GM21360 (cell line): ENCODE measurements at regions not wholly inside any gene's neighbourhood (a gene's known extent, or its start where the extent isn't known, plus 50 kb on each side); places are given as distances from the start of the nearest gene placed in this dataset.
"Not testable (repeated sequence)": the region's sequence is repeated elsewhere in the genome, so short reads cannot be mapped to it uniquely, and the experiment has no call there.

Experiments
- ATAC-seq: cut with Tn5 transposase; IDR thresholded peaks from one replicate; pipeline ENCODE4 v1.9.1; 2021; ENCODE audit warnings: mild to moderate bottlenecking, moderate library complexity; ENCODE audit not compliant: unreplicated experiment

GRCh38 chrX:13478740-13479451, 90.5 kb upstream of the EGFL6 start:
- ATAC-seq = no peak

DNA sequence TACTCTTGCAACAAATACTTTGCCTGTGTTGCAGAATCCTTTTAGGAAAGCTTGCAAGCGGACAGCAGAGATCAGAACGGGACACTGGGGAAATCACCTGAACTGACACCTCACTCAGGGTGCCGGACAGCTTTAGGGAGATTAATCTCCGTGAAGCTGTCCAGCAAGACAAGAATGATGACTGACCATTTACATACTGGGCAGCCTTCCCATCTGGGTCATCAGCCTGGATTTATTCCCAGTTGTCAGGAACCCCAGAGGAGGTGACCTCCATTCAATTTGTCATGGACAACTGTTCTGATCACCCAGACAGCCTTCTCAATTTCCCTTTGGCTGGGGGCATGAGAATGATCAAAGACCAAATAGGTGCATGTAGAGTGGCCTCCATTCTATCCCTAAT, 93.0 kb upstream of the EGFL6 start:
- ATAC-seq = no peak

DNA sequence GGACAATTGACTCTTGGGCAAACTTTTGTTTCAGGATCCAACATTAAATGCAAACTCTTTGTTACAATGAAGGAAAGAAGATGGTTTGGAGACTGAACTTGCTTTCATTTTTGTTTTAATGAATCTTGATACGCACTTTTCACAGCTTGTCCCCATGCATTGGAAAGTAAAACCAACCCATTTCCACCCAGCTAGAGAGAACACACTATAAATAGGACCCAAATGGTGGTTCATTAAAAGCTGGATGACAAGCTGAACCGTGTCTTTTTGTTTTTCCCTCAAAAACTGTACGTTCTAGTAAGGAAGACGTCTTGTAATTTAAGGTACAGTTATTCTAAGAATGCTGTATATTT, 95.3 kb upstream of the EGFL6 start:
- peak; percentile 47 for ATAC-seq

DNA sequence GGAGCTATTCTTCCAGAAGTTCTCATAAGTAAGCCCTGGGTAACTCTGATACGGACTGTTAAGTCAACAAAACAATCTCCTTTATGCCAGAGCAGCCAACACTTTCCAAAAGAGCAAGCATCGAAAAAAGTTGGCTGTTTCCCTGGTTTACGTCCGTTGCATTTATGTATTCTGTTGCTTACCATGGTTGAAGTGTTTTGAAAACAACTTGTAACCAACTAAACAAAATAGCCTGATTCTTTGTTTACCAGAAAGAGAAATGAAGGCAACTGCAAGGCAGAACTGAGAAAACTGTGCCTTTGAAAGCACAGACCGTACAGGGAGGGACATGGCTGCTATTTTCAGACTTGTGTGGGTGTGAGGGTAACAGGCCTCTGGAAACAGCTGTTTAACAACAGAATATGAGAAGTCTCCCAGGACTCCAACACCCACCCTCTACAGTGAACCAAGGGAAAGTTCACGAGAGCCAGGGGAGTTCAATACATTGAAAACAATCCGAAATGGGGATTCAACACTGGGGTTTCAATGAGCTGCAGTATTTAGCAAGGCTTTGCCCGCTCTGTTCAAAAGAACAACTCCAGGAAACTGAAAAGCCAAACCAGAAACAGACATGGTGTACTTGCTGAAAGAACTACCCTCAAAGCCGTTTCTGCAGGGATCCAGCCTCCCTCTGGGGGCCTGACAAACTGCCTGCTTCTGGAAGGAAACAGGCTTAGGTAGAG, 95.8 kb upstream of the EGFL6 start:
- peak; percentile 86 for ATAC-seq

GRCh38 chrX:13472975-13473374, 96.4 kb upstream of the EGFL6 start:
- ATAC-seq = no peak

GRCh38 chrX:13471269-13471668, 98.1 kb upstream of the EGFL6 start:
- no peak for ATAC-seq

GRCh38 chrX:13470685-13470977, 98.8 kb upstream of the EGFL6 start:
- ATAC-seq = no peak

DNA sequence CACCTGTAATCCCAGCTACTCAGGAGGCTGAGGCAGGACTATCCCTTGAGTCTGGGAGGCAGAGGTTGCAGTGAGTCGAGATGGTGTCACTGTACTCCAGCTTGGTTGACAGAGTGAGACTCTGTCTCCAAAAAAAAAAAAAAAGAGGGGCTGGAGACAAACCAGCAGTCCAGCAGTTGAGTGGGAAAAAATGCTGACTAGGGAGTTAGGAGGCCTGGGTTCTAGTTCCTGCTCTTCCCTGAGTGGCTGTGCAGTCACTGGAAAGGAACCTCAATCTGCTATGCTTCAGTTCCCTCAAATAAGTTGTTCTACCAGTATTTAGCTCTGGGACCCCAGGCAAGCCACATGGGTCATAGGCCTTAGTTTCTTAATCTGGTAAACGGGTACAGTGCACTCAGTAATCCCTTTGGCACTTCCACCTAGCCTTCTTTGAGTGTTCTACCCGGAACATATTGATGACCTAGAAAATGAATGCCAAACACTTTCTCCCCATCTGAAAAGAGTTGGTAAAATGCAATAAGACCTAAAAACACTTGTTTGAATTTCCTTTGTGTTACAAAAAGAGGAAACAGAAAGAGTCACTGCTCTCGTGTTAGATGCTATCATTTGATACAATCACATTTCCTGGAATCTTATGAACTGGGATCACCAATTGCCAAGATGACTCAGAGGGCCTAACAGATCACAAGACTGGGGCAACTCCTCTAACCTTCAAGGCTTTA, 99.3 kb upstream of the EGFL6 start:
- ATAC-seq = no peak

GRCh38 chrX:13468096-13468495, 101.3 kb upstream of the EGFL6 start:
- ATAC-seq = no peak

GRCh38 chrX:13467243-13467642, 102.2 kb upstream of the EGFL6 start:
- no peak for ATAC-seq

- no peak for ATAC-seq
These were observed 104.7 kb upstream of the EGFL6 start for GRCh38 chrX:13464599-13465275.

- ATAC-seq = no peak
These were observed 105.8 kb upstream of the EGFL6 start for GRCh38 chrX:13463608-13464007.

GRCh38 chrX:13452283-13452682, 117.1 kb upstream of the EGFL6 start:
- no peak for ATAC-seq

- no peak for ATAC-seq
These were observed 120.0 kb upstream of the EGFL6 start for GRCh38 chrX:13449441-13449840.

- ATAC-seq = no peak
These were observed 120.5 kb upstream of the EGFL6 start for GRCh38 chrX:13448941-13449340.

DNA sequence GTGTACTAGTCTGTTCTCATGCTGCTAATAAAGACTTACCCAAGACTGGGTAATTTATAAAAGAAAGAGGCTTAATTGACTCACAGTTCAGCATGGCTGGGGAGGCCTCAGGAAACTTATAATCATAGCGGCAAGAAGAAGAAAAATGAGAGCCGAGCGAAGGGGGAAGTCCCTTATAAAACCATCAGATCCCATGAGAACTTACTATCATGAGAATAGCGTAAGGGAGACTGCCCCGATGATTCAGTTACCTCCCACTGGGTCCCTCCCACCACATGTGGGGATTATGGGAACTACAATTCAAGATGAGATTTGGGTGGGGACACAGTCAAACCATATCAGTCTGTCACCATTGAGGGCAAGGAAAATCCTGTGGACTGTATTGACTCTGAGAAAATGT, 121.8 kb upstream of the ATXN3L start:
- not testable (repeated sequence) for ATAC-seq

DNA sequence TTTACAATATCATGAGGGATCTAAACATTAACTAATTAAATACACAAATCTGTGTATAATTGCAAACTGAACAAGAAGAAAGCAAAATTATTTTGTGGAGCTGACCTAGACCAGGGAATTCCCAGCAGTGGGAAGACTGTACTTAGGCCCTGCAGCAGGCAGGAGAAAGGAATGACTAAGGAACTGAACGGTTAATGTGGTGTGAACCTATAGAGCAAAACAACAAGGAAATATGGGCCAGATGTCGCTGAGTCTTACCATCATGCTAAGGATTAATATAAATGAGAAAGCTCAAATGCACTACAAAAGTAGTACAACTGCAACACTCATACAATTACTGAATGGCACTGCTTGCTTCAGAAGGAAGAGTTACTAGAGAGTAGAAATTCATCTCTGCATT, 120.3 kb upstream of the ATXN3L start:
- ATAC-seq = no peak

DNA sequence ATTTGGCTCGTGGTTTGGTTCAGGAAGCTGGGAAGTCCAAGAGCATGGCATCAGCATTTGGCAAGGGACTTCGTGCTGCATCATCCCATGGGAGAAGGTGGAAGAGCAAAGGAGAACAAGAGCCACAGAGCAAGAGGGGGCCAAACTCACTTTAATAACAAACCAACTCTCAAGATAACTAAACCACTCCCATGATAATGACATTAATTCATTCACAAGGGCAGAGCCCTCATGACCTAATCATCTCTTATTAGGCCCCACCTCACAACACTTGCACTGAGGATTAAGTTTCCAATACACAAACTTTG, 113.4 kb upstream of the ATXN3L start:
- ATAC-seq = no peak

DNA sequence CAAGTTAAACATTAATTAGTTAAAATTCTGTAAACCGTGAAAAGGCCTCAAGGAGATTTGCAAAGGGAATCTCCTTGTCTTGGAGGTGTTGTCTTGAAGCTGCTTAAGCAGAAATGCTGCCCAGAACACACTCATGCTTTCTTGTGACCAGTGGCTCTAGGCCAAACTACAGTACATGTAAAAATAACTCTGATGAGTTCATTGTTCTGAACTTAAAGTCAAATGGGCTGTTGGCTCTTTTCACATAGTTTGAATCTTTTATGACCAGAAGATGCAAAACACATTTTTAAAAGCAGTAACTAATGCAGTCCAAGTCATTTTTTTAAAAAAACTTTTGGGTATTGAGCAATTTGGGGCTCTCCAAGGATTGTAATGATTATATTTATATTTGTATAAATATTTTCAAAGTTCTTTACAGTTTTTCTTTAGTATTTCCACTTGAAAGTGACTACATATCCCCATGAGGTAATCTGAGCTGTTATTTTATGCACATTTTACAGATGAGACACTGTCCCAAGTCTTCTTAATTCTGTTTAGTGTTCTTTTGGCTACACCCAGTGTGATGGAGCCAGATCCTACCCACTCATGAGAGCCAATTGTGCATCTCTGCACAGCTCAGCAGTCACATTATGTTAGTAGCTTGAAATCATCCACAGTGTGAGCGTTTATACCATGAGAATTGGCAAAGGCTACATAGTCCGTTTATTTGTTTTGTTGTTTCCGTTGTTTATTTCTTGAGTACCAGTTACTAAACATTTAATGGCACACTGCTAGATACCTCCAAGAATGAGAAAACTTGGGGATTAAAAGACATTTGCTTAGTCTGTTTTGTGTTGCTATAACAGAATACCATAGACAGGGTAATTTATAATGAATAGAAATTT, 112.8 kb upstream of the ATXN3L start:
- ATAC-seq = no peak

DNA sequence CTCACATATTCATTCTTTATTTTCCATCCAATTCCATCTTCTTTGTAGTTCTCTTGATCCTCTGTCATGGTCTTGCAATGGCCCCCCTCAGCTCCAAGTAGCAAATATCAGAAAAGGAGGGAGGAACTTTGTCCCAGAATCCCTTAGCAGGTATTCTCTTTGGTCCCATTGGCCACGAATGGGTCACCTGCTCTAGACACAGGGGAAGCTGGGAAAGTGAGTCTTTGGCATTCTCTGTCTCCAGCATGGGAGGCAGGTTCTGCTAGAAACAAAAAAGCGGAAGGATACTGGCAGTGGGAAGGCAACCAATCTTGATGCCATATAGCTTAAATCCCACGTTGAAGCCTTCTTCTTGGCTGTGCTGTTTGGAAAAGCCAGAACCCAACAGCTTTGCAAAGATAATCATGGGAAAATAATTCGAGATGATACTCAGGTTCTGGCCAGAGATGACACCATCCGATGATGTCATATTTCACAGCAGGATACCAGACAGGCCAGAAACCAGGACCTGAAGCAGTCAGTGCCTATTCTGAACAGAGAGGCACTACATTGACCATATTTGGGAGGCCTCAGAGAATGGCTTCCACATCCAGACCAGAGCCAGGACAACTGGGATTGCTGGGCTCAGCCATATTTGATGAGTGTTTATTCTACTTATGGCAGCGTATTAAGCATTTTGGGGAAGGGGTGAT, 110.4 kb upstream of the ATXN3L start:
- no peak for ATAC-seq
